Breast epithelium (tissue), 3 donors: ENCODE measurements at regions not wholly inside any gene's neighbourhood (a gene's known extent, or its start where the extent isn't known, plus 50 kb on each side); places are given as distances from the start of the nearest gene placed in this dataset.

ENCODE experiments used
- CTCF ChIP-seq, 3 donors: fragments of 450-650 bp; IDR thresholded peaks; one replicate each; pipeline ENCODE4 v1.5.1; 2016 to 2017; ENCODE audit warnings: antibody characterized with exemption in 3 of 3, mild to moderate bottlenecking in 3 of 3, moderate library complexity in 3 of 3
- POLR2A ChIP-seq: fragments of 450-650 bp; IDR thresholded peaks from one replicate; pipeline ENCODE4 v1.6.1; 2016; ENCODE audit warnings: antibody characterized with exemption, mild to moderate bottlenecking, moderate library complexity

DNA sequence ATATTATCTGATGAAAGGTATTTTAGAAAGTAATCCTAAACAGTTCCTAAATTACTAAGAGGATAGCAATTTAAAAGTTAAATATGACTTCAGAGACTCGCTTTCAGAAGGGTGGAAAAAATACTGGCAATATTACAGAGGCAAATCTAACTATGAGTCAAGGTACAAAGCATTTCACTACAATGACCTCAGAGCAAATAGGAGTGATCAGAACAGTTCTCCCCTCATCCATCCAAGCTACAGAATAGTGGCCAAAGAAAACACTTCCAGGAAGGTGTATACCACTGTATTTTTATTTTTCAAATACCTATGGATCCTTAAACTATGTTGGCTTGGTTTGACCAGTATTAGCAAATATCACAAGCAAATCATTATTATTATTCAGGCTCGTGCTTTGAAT is 112.8 kb upstream of the ODAD2 start:
- TF ChIP-seq POLR2A: no peak
- no peak for TF ChIP-seq CTCF (IDR thresholded peaks at IDR 0.05)
